Fibroblast of lung (primary cell): ENCODE measurements at regions not wholly inside any gene's neighbourhood (a gene's known extent, or its start where the extent isn't known, plus 50 kb on each side); places are given as distances from the start of the nearest gene placed in this dataset.

Source experiments
- DNase-seq, 2 donors: peaks; one replicate each; pipeline versions ENCODE4 v3.0.0 to v3.0.0-alpha.2; 2010; ENCODE audit warnings: low read depth in 2 of 2
- H2AFZ ChIP-seq: 2 replicates; pipeline ENCODE4 v1.5.1; 2012; ENCODE audit warnings: low read length, control low read depth, inconsistent platforms
- H3K27ac ChIP-seq: 2 replicates; pipeline ENCODE4 v1.5.1; 2011; ENCODE audit warnings: low read length, control low read depth; ENCODE audit not compliant: insufficient read depth
- H3K27me3 ChIP-seq: 2 replicates; pipeline ENCODE4 v1.5.1; 2011; ENCODE audit warnings: mild to moderate bottlenecking, low read length; ENCODE audit not compliant: control insufficient read depth, insufficient read depth
- H3K36me3 ChIP-seq: 2 replicates; pipeline ENCODE4 v1.5.1; 2011; ENCODE audit warnings: low read length; ENCODE audit not compliant: control insufficient read depth, insufficient read depth
- H3K4me1 ChIP-seq: 2 replicates; pipeline ENCODE4 v1.5.1; 2011; ENCODE audit warnings: low read length; ENCODE audit not compliant: control insufficient read depth, insufficient read depth; ENCODE audit errors: extremely low read depth
- H3K4me2 ChIP-seq: 2 replicates; pipeline ENCODE4 v1.5.1; 2011; ENCODE audit warnings: low read length, control low read depth; ENCODE audit not compliant: insufficient read depth; ENCODE audit errors: extremely low read depth
- H3K4me3 ChIP-seq, 4 experiments: fragments of 200-600 bp in 1 of 4; sonication (generic) in 1 of 4; replicated peaks in 1 of 4; 2 replicates each; pipeline ENCODE4 v1.5.1; 2011 to 2016; ENCODE audit warnings: low read length in 4 of 4, low read depth in 3 of 4, mild to moderate bottlenecking in 3 of 4, control low read depth in 2 of 4, inconsistent platforms in 1 of 4, mixed read lengths in 1 of 4; ENCODE audit not compliant: insufficient read depth in 1 of 4; ENCODE audit errors: control extremely low read depth in 1 of 4
- H3K79me2 ChIP-seq: 2 replicates; pipeline ENCODE4 v1.5.1; 2012; ENCODE audit warnings: mild to moderate bottlenecking, low read length, inconsistent platforms; ENCODE audit not compliant: control insufficient read depth, insufficient read depth
- H3K9ac ChIP-seq: 2 replicates; pipeline ENCODE4 v1.5.1; 2011; ENCODE audit warnings: mild to moderate bottlenecking, low read length, control low read depth; ENCODE audit not compliant: insufficient read depth
- H3K9me3 ChIP-seq: 2 replicates; pipeline ENCODE4 v1.5.1; 2012; ENCODE audit warnings: low read depth, low read length; ENCODE audit not compliant: control insufficient read depth, insufficient read depth
- H4K20me1 ChIP-seq: 2 replicates; pipeline ENCODE4 v1.5.1; 2011; ENCODE audit warnings: low read length; ENCODE audit not compliant: control insufficient read depth, insufficient read depth; ENCODE audit errors: extremely low read depth
- CTCF ChIP-seq, 2 donors: IDR thresholded peaks in 1 of 2; conservative IDR thresholded peaks in 1 of 2; 1 replicate in 1 of 2; 2 replicates in 1 of 2; pipeline ENCODE4 v1.5.1; 2011 to 2012; ENCODE audit warnings: low read length in 2 of 2, control low read depth in 1 of 2, inconsistent platforms in 1 of 2, low read depth in 1 of 2, mild to moderate bottlenecking in 1 of 2
- EZH2 ChIP-seq: IDR thresholded peaks from 2 replicates; pipeline ENCODE4 v1.5.1; 2012; ENCODE audit warnings: low read length, control low read depth, mild to moderate bottlenecking; ENCODE audit errors: missing control alignments

DNA sequence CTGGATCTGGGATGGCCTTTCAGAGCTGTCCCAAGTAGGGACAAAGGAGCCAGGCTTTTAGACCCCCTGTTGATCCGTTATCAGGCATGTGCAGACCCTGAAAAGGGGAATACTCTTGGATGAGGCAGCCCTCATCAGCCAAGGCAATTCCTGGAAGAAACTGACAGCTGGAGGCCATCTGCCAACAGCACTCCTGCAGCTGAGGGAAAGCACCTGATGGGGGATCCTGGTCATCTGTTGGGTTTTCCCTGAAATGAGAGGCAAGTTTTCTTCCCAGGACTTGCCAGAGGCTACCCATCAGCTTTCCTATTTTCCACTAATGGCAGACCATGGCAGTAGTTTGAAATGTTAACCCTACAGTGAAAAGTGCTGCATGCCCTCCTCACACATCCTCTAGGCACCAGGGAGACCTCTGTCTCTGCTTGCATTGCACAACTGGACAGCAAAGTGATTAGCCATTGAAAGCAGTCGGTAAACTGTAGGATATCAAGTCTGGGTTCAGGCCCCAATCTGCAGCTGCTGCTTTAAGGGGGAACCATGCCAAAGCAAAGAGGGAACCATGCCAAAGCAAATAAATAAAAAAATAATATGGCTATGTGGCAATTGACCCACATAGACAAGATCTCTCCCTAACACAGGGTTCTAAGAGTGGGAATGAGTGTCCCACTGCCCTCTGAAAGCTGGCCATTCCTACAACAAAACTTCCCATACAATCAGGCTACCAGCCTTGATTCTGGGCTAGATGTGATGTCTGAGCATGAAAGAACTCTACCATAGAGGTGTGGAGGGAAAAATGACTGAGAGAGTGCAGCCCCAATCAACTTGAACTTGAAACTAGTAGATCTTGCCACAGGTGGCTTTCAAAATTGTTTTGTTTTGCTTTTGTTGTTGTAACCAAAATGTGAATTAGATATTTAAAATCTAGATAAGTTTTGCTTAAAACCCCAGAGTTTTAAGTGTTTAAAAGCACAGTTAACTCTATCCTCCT is 232.0 kb upstream of the STT3B start:
- no peaks in the 10 kb centered on the region for H4K20me1 ChIP-seq
- DNase-seq, result peak in 1 of 2 donors; percentile 33
- H3K4me2 ChIP-seq, result no peak overlapping the region
- no peaks in the 10 kb centered on the region for H3K36me3 ChIP-seq
- H3K9me3 ChIP-seq, result no peaks in the 10 kb centered on the region
- no peaks in the 10 kb centered on the region for H3K27me3 ChIP-seq
- no peak overlapping the region for H3K4me3 ChIP-seq
- H3K27ac ChIP-seq, result no peak overlapping the region
- no peaks in the 10 kb centered on the region for H3K79me2 ChIP-seq
- TF ChIP-seq EZH2, result no peak
- no peak for TF ChIP-seq CTCF (conservative IDR thresholded peaks at IDR 0.05 in 1 of 2, IDR thresholded peaks at IDR 0.05 in 1 of 2; ENCODE audit: low read depth in 1 of 2, low read length in 2 of 2)
- no peak overlapping the region for H2AFZ ChIP-seq
- no peaks in the 10 kb centered on the region for H3K4me1 ChIP-seq
- H3K9ac ChIP-seq, result no peak overlapping the region

DNA sequence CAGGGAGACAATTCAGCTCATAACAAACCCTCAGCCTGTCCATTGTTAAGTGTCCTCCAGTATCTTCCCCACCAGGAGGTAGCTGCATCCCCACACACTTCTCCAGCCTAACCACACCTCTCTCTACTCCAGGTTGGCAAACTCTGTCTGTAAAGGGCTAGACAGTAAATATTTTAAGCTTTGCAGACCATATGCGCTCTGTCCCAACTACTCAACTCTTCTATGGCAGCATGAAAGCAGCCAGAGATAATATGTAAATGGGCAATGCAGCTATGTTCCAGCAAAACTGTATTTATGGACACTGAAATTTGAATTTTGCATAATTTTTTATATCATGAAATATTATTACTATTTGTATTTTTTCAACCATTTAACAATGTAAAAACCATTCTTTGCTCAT is 230.4 kb upstream of the STT3B start:
- H3K27me3 ChIP-seq, result no peaks in the 10 kb centered on the region
- no peaks in the 10 kb centered on the region for H3K9me3 ChIP-seq
- no peak overlapping the region for H3K4me2 ChIP-seq
- no peaks in the 10 kb centered on the region for H3K36me3 ChIP-seq
- no peak overlapping the region for H3K27ac ChIP-seq
- no peaks in the 10 kb centered on the region for H4K20me1 ChIP-seq
- no peak overlapping the region for H3K9ac ChIP-seq
- no peak overlapping the region for H2AFZ ChIP-seq
- no peak overlapping the region for H3K4me3 ChIP-seq
- TF ChIP-seq EZH2 (no peak), CTCF (conservative IDR thresholded peaks at IDR 0.05 in 1 of 2, IDR thresholded peaks at IDR 0.05 in 1 of 2; ENCODE audit: low read depth in 1 of 2, low read length in 2 of 2) (no peak)
- no peaks in the 10 kb centered on the region for H3K79me2 ChIP-seq
- no peak for DNase-seq
- H3K4me1 ChIP-seq, result no peaks in the 10 kb centered on the region

- Histone ChIP-seq H3K4me2 (no peak overlapping the region), H4K20me1 (no peaks in the 10 kb centered on the region), H3K4me1 (no peaks in the 10 kb centered on the region), H2AFZ (no peak overlapping the region), H3K9ac (no peak overlapping the region), H3K27ac (no peak overlapping the region), H3K27me3 (no peaks in the 10 kb centered on the region), H3K4me3 (no peak overlapping the region), H3K79me2 (no peaks in the 10 kb centered on the region), H3K36me3 (no peaks in the 10 kb centered on the region), H3K9me3 (no peaks in the 10 kb centered on the region)
- DNase-seq, result no peak
- TF ChIP-seq CTCF (conservative IDR thresholded peaks at IDR 0.05 in 1 of 2, IDR thresholded peaks at IDR 0.05 in 1 of 2; ENCODE audit: low read depth in 1 of 2, low read length in 2 of 2) (no peak), EZH2 (no peak)
Measured at GRCh38 chr3:31305340-31305739, 227.4 kb upstream of the STT3B start.
